Upper lobe of left lung (tissue), 6 donors: ENCODE measurements at regions not wholly inside any gene's neighbourhood (a gene's known extent, or its start where the extent isn't known, plus 50 kb on each side); places are given as distances from the start of the nearest gene placed in this dataset.

Experiments used
- ATAC-seq, 2 donors: fragments of 200-7000 bp; cut with Tn5 transposase; one replicate each; pipeline ENCODE4 v1.9.1; 2022; ENCODE audit warnings: mild to moderate bottlenecking in 2 of 2, moderate library complexity in 2 of 2; ENCODE audit not compliant: low FRiP score in 2 of 2
- DNase-seq, 2 donors: peaks; one replicate each; pipeline ENCODE4 v3.0.0-alpha.2; 2019 to 2020
- H3K27ac ChIP-seq, 4 donors: fragments of 200-600 bp; sonication (generic); one replicate each; pipeline ENCODE4 v1.5.1; 2016 to 2019
- H3K27me3 ChIP-seq, 4 donors: fragments of 200-600 bp; sonication (generic); one replicate each; pipeline ENCODE4 v1.5.1; 2017 to 2019
- H3K36me3 ChIP-seq, 4 donors: fragments of 200-600 bp; sonication (generic); one replicate each; pipeline ENCODE4 v1.5.1; 2016 to 2019
- H3K4me1 ChIP-seq, 4 donors: fragments of 200-600 bp; sonication (generic); one replicate each; pipeline ENCODE4 v1.5.1; 2018 to 2019
- H3K4me3 ChIP-seq, 4 donors: fragments of 200-600 bp; sonication (generic); one replicate each; pipeline ENCODE4 v1.5.1; 2017 to 2019; ENCODE audit warnings: mild to moderate bottlenecking in 2 of 4, moderate library complexity in 1 of 4
- H3K9me3 ChIP-seq, 4 donors: fragments of 200-600 bp; sonication (generic); one replicate each; pipeline ENCODE4 v1.5.1; 2018 to 2019
- EP300 ChIP-seq, 4 donors: sonication (generic); formaldehyde crosslinking; IDR thresholded peaks; one replicate each; pipeline ENCODE4 v1.5.1; 2017; ENCODE audit warnings: antibody characterized with exemption in 4 of 4, control low read depth in 2 of 4
- POLR2A ChIP-seq, 4 donors: fragments of 450-650 bp; IDR thresholded peaks; one replicate each; pipeline ENCODE4 v1.5.1; 2016 to 2017; ENCODE audit warnings: antibody characterized with exemption in 4 of 4, mild to moderate bottlenecking in 2 of 4
- POLR2AphosphoS5 ChIP-seq, 2 donors: sonication (generic); formaldehyde crosslinking; IDR thresholded peaks; one replicate each; pipeline ENCODE4 v1.5.1; 2017; ENCODE audit warnings: antibody characterized with exemption in 2 of 2
- WGBS, 2 donors: methylation state at CpG; one replicate each; pipeline ENCODE4 v1.1.5; 2017 to 2018; 5-methylcytosine and 5-hydroxymethylcytosine counted together
- TF ChIP-seq, protein P1 (sequence below), 6 experiments: fragments of 450-650 bp in 4 of 6; fragments of 200-600 bp in 2 of 6; sonication (generic) in 2 of 6; IDR thresholded peaks; one replicate each; pipeline ENCODE4 v1.5.1; 2016 to 2019; ENCODE audit warnings: antibody characterized with exemption in 6 of 6
- donor health status: DM: no; HTN: no; CAD: no; lungs with moderate emphysema.
- donor health status: DM: no; HTN: yes; CAD: no; lungs with severe emphysema.

DNA sequence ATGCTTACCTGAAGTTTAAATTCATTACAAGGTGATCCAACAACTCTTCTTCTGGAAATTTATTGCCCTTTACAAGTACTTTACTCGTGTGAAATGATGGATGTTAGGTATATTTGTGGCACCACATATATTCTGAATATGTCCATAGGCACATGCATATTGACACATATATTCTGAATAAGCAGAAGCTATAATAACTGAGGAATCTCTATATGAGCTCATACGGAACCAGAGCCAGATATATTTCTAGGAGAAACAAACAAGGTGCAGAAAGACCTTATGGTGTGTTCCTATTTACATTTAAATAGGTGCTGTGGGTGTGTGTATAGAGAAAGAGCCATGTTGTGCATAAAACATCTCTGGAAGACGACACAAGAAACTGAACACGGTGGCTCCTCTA, 456.1 kb upstream of the NPVF start:
- ATAC-seq = no peak
- no peak for DNase-seq
- Histone ChIP-seq H3K36me3 (no peaks in the 10 kb centered on the region), H3K27me3 (no peaks in the 10 kb centered on the region), H3K4me3 (no peak overlapping the region), H3K27ac (no peak overlapping the region), H3K9me3 (no peaks in the 10 kb centered on the region), H3K4me1 (no peaks in the 10 kb centered on the region)
- WGBS, 2 donors = 84 to 89% methylated on average over 4 of the region's 4 CpGs
- TF ChIP-seq EP300 (IDR thresholded peaks at IDR 0.05) (no peak), POLR2A (IDR thresholded peaks at IDR 0.05) (no peak), POLR2AphosphoS5 (IDR thresholded peaks at IDR 0.05) (no peak)
- TF ChIP-seq, protein P1, sequence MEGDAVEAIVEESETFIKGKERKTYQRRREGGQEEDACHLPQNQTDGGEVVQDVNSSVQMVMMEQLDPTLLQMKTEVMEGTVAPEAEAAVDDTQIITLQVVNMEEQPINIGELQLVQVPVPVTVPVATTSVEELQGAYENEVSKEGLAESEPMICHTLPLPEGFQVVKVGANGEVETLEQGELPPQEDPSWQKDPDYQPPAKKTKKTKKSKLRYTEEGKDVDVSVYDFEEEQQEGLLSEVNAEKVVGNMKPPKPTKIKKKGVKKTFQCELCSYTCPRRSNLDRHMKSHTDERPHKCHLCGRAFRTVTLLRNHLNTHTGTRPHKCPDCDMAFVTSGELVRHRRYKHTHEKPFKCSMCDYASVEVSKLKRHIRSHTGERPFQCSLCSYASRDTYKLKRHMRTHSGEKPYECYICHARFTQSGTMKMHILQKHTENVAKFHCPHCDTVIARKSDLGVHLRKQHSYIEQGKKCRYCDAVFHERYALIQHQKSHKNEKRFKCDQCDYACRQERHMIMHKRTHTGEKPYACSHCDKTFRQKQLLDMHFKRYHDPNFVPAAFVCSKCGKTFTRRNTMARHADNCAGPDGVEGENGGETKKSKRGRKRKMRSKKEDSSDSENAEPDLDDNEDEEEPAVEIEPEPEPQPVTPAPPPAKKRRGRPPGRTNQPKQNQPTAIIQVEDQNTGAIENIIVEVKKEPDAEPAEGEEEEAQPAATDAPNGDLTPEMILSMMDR (IDR thresholded peaks at IDR 0.05) = no peak

DNA sequence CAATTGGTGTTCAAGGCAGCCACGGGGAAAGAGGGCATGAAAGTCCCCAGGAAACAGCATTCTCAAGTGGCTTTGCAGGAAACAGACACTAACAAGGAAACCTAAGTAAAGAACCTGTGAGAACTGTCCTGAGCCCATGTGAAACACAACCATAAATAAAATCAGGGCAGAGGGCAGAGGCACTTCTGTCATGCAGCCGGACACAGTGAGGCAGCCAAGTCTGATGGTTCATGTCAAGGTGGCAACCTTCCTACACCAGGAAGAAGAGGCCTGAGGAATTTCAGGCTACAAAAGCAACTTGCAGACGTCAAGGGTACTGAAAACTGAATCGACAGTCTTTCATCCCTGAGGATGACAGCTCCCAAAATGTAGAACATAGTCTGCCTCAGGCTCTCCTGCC, 458.2 kb upstream of the NPVF start:
- ATAC-seq (no peak), DNase-seq (no peak)
- TF ChIP-seq POLR2AphosphoS5 (IDR thresholded peaks at IDR 0.05) = no peak
- no peak for TF ChIP-seq EP300 (IDR thresholded peaks at IDR 0.05)
- no peak for TF ChIP-seq POLR2A (IDR thresholded peaks at IDR 0.05)
- TF ChIP-seq, protein P1 (IDR thresholded peaks at IDR 0.05) = no peak
- Histone ChIP-seq H3K4me1 (no peaks in the 10 kb centered on the region), H3K36me3 (no peaks in the 10 kb centered on the region), H3K9me3 (no peaks in the 10 kb centered on the region), H3K27me3 (no peaks in the 10 kb centered on the region), H3K4me3 (no peak overlapping the region), H3K27ac (no peak overlapping the region)
- WGBS, 2 donors = 64 to 76% methylated on average over 4 of the region's 4 CpGs

DNA sequence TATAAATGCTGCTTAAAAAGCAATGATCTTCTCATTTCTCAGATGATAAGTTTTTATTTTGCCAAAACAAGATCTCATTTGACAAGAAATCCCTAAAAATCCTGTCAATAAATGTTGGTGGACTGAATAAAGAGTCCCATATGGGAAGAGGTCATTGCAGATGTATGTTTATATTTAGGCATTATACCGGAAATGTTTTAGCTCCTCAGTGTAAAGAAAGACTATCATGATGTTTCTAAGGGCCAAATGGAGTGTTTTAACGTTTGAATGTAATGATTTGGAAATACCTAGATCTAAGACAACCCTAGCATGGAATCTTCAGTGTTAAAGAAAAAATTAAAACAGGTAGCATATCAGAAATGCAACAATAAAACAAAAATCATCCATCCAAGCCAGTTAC, 457.8 kb upstream of the NFE2L3 start:
- Histone ChIP-seq H3K9me3 (no peaks in the 10 kb centered on the region), H3K27ac (no peak overlapping the region), H3K27me3 (no peaks in the 10 kb centered on the region), H3K36me3 (no peaks in the 10 kb centered on the region), H3K4me3 (no peak overlapping the region), H3K4me1 (no peaks in the 10 kb centered on the region)
- TF ChIP-seq EP300 (IDR thresholded peaks at IDR 0.05) (no peak), POLR2A (IDR thresholded peaks at IDR 0.05) (no peak), POLR2AphosphoS5 (IDR thresholded peaks at IDR 0.05) (no peak)
- TF ChIP-seq, protein P1 (IDR thresholded peaks at IDR 0.05) = no peak
- DNase-seq (no peak), ATAC-seq (no peak)
- WGBS, 2 donors = 44 to 54% methylated on average over 2 of the region's 2 CpGs

DNA sequence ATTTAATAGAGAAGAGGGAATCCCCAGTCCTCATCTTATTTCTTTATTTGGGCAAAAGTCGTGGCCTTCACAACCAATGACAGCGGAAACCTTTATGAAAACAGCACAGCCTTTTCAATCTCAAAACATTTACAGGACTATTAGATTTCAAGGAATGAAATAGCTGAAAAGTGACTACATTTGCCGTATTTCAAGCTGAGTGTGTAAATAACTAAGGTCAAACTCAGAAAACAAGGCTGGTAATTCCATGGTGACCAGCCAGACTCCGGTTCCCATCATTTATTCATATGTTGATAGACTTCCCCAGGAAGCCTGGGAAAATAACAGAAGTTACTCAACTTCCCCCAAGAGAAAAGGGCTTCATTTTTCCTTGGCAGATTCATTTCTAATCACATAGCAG, 457.3 kb upstream of the NFE2L3 start:
- Histone ChIP-seq H3K36me3 (no peaks in the 10 kb centered on the region), H3K27ac (peak overlapping the region in 1 of 4 donors; percentile 50), H3K9me3 (no peaks in the 10 kb centered on the region), H3K4me3 (no peak overlapping the region), H3K27me3 (no peaks in the 10 kb centered on the region), H3K4me1 (no peaks in the 10 kb centered on the region)
- no peak for DNase-seq
- TF ChIP-seq EP300 (IDR thresholded peaks at IDR 0.05) (no peak), POLR2A (IDR thresholded peaks at IDR 0.05) (no peak), POLR2AphosphoS5 (IDR thresholded peaks at IDR 0.05) (no peak)
- TF ChIP-seq, protein P1 (IDR thresholded peaks at IDR 0.05) = no peak
- no peak for ATAC-seq
- WGBS, 2 donors = 54 to 65% methylated on average over 4 of the region's 4 CpGs

DNA sequence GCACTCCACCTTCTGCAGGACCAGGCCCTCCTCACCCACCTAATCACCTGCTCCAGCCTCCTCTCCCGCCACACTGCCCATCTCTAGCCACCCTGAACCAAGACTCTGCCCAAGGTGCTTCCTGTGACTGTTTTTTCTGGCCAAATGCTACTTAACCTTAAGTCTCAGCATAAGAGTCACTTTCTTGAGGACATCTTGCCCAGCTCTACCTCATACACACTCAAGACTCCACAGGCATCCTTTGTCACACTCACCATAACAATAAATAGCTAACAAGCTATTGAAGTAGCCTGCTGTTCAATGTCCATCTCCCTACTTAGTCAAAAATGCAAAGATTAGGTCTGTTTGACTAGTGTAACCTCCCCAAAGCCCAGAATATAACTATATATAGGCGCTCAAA, 455.4 kb upstream of the NFE2L3 start:
- no peak overlapping the region for H3K27ac ChIP-seq
- 78 to 96% methylated on average over 2 of the region's 2 CpGs for WGBS, 2 donors
- no peak for ATAC-seq

More for the DNA sequence above, 455.4 kb upstream of the NFE2L3 start:
- no peak for DNase-seq
- H3K4me3 ChIP-seq = no peak overlapping the region
- no peak for TF ChIP-seq EP300 (IDR thresholded peaks at IDR 0.05)
- TF ChIP-seq, protein P1 (IDR thresholded peaks at IDR 0.05) = no peak
- no peaks in the 10 kb centered on the region for H3K27me3 ChIP-seq
- H3K36me3 ChIP-seq = no peaks in the 10 kb centered on the region
- H3K9me3 ChIP-seq = no peaks in the 10 kb centered on the region
- H3K4me1 ChIP-seq = no peaks in the 10 kb centered on the region
